HG03045 (cell line): ENCODE measurements at regions not wholly inside any gene's neighbourhood (a gene's known extent, or its start where the extent isn't known, plus 50 kb on each side); places are given as distances from the start of the nearest gene placed in this dataset.
"Not testable (repeated sequence)": the region's sequence is repeated elsewhere in the genome, so short reads cannot be mapped to it uniquely, and the experiment has no call there.

ENCODE experiments used
- ATAC-seq: cut with Tn5 transposase; IDR thresholded peaks from one replicate; pipeline ENCODE4 v1.9.1; 2021; ENCODE audit warnings: mild to moderate bottlenecking, moderate library complexity; ENCODE audit not compliant: unreplicated experiment

- ATAC-seq = no peak
Measured at GRCh38 chr14:55766071-55766470, 186.1 kb downstream of the KTN1 start.

- ATAC-seq = no peak
Measured at GRCh38 chr14:55767286-55767685, 187.3 kb downstream of the KTN1 start.

- no peak for ATAC-seq
Measured at GRCh38 chr14:55769877-55770276, 189.9 kb downstream of the KTN1 start.

GRCh38 chr14:55771242-55771981 lies 191.4 kb downstream of the KTN1 start:
- ATAC-seq = no peak

GRCh38 chr14:55772486-55772885 lies 192.5 kb downstream of the KTN1 start:
- no peak for ATAC-seq

- no peak for ATAC-seq
Measured at GRCh38 chr14:55773312-55773711, 193.3 kb downstream of the KTN1 start.

GRCh38 chr14:55773984-55774545 lies 194.1 kb downstream of the KTN1 start:
- ATAC-seq = no peak

- ATAC-seq = no peak
Measured at GRCh38 chr14:55777877-55778276, 197.9 kb downstream of the KTN1 start.

- no peak for ATAC-seq
Measured at GRCh38 chr14:55780156-55780946, 200.3 kb downstream of the KTN1 start.

GRCh38 chr14:55781046-55781445 lies 201.0 kb downstream of the KTN1 start:
- no peak for ATAC-seq

- ATAC-seq = no peak
Measured at GRCh38 chr14:55782166-55782565, 202.2 kb downstream of the KTN1 start.

- ATAC-seq = no peak
Measured at GRCh38 chr14:55789406-55789805, 209.4 kb downstream of the KTN1 start.

GRCh38 chr14:55794655-55795595 lies 214.9 kb downstream of the KTN1 start:
- ATAC-seq = no peak

- not testable (repeated sequence) for ATAC-seq
Measured at GRCh38 chr14:55796513-55796912, 216.5 kb downstream of the KTN1 start.

- no peak for ATAC-seq
Measured at GRCh38 chr14:55798406-55798805, 218.4 kb downstream of the KTN1 start.

GRCh38 chr14:55799508-55800095 lies 219.6 kb downstream of the KTN1 start:
- no peak for ATAC-seq

GRCh38 chr14:55800156-55800785 lies 220.3 kb downstream of the KTN1 start:
- no peak for ATAC-seq

- ATAC-seq = no peak
Measured at GRCh38 chr14:55801121-55801520, 221.1 kb downstream of the KTN1 start.

- no peak for ATAC-seq
Measured at GRCh38 chr14:55802986-55803872, 223.2 kb downstream of the KTN1 start.
